Stromal cell of bone marrow (primary cell): ENCODE measurements at regions not wholly inside any gene's neighbourhood (a gene's known extent, or its start where the extent isn't known, plus 50 kb on each side); places are given as distances from the start of the nearest gene placed in this dataset.

Experiments used
- DNase-seq: peaks from one replicate; pipeline ENCODE4 v3.0.0-alpha.2; 2012; ENCODE audit warnings: low read depth

GRCh38 chr16:18055411-18055916, 281.1 kb downstream of the NPIPA8 start:
- DNase-seq = no peak

GRCh38 chr16:18050777-18051176, 285.8 kb downstream of the NPIPA8 start:
- DNase-seq = no peak

- DNase-seq = no peak
These were observed 286.3 kb downstream of the NPIPA8 start for GRCh38 chr16:18050234-18050633.

- no peak for DNase-seq
These were observed 286.9 kb downstream of the NPIPA8 start for GRCh38 chr16:18049547-18050133.

GRCh38 chr16:18048853-18049546, 287.5 kb downstream of the NPIPA8 start:
- DNase-seq = peak; percentile 4

GRCh38 chr16:18047761-18048160, 288.8 kb downstream of the NPIPA8 start:
- DNase-seq = no peak

GRCh38 chr16:18045356-18045755, 291.2 kb downstream of the NPIPA8 start:
- DNase-seq = no peak

- DNase-seq = no peak
These were observed 294.4 kb downstream of the NPIPA8 start for GRCh38 chr16:18041864-18042834.

GRCh38 chr16:18039931-18040330, 296.6 kb downstream of the NPIPA8 start:
- no peak for DNase-seq

GRCh38 chr16:18037051-18037450, 299.5 kb downstream of the NPIPA8 start:
- no peak for DNase-seq

GRCh38 chr16:18024611-18025010, 311.9 kb downstream of the NPIPA8 start:
- DNase-seq = no peak

GRCh38 chr16:18018376-18018775, 318.2 kb downstream of the NPIPA8 start:
- DNase-seq = no peak

GRCh38 chr16:18013863-18014262, 322.7 kb downstream of the NPIPA8 start:
- DNase-seq = no peak

GRCh38 chr16:18008356-18008755, 328.2 kb downstream of the NPIPA8 start:
- no peak for DNase-seq

- DNase-seq = no peak
These were observed 333.5 kb downstream of the NPIPA8 start for GRCh38 chr16:18003033-18003432.

- no peak for DNase-seq
These were observed 337.5 kb downstream of the NPIPA8 start for GRCh38 chr16:17998996-17999395.

GRCh38 chr16:17998550-17998949, 338.0 kb downstream of the NPIPA8 start:
- DNase-seq = no peak

- no peak for DNase-seq
These were observed 342.5 kb downstream of the NPIPA8 start for GRCh38 chr16:17994027-17994426.

- no peak for DNase-seq
These were observed 344.1 kb downstream of the NPIPA8 start for GRCh38 chr16:17992416-17992815.

- no peak for DNase-seq
These were observed 347.3 kb downstream of the NPIPA8 start for GRCh38 chr16:17989255-17989654.

- DNase-seq = no peak
These were observed 347.7 kb downstream of the NPIPA8 start for GRCh38 chr16:17988839-17989238.

- no peak for DNase-seq
These were observed 349.5 kb downstream of the NPIPA8 start for GRCh38 chr16:17986991-17987390.

GRCh38 chr16:17984810-17985209, 351.7 kb downstream of the NPIPA8 start:
- DNase-seq = no peak
